ENCODE measurements at regions not wholly inside any gene's neighbourhood (a gene's known extent, or its start where the extent isn't known, plus 50 kb on each side); places are given as distances from the start of the nearest gene placed in this dataset.
A peak's percentile ranks its signal among the peaks of the same experiment; 100 is the strongest.

DNA sequence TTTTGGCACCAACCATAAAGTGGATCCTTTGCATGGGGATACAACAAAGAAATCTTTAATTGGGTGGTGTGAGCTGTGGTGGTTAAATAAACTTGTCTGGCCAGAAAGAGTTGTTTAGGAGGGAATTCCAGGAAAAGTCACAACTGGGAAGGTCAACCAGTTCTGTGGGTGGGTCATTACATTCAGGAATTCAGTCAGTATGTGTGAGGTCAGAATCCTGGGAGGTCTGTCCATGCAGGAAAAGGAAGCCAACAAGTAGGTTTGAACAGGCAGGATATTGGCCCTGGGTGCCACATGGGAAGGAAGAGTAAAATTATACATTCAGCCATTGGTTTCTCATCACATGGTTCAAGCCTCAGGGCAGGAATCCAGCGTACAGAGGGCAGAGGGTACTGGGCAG is 162.3 kb upstream of the ADAMTS5 start:
- Histone ChIP-seq H3K36me3 (ENCODE audit: low read depth) (no peaks in the 10 kb centered on the region), H3K4me2 (ENCODE audit: unreplicated experiment) (no peak overlapping the region), H2AFZ (no peak overlapping the region), H4K20me1 (ENCODE audit: insufficient read depth) (no peaks in the 10 kb centered on the region), H3K4me1 (ENCODE audit: insufficient read depth) (peaks cover 7% of the 10 kb centered on the region; the same call in 1 of the 2 replicates), H3K27me3 (replicated peaks; ENCODE audit: insufficient read depth) (no peaks in the 10 kb centered on the region), H3K9me2 (ENCODE audit: insufficient read depth) (no peaks in the 10 kb centered on the region), H3K9ac (no peak overlapping the region), H3K4me3 (no peak overlapping the region), H3K27ac (no peak overlapping the region), H3K79me2 (ENCODE audit: insufficient read depth) (no peaks in the 10 kb centered on the region), H3F3A (ENCODE audit: insufficient read depth) (no peaks in the 10 kb centered on the region), H3K9me3 (ENCODE audit: low read depth) (no peaks in the 10 kb centered on the region)
- no peak for DNase-seq
- in situ Hi-C loops (cut with MboI) = no loop called here
- TF ChIP-seq EZH2phosphoT487 (IDR thresholded peaks at IDR 0.05; ENCODE audit: insufficient read depth, low read depth) (no peak), EZH2 (IDR thresholded peaks at IDR 0.05; ENCODE audit: insufficient read depth, poor library complexity, severe bottlenecking) (no peak)
- WGBS, 2 experiments (ENCODE audit: low coverage in 1 of 2, low lambda C conversion rate in 2 of 2, missing lambda C conversion rate in 2 of 2) = 74 to 79% methylated on average over 1 of the region's 1 CpG

DNA sequence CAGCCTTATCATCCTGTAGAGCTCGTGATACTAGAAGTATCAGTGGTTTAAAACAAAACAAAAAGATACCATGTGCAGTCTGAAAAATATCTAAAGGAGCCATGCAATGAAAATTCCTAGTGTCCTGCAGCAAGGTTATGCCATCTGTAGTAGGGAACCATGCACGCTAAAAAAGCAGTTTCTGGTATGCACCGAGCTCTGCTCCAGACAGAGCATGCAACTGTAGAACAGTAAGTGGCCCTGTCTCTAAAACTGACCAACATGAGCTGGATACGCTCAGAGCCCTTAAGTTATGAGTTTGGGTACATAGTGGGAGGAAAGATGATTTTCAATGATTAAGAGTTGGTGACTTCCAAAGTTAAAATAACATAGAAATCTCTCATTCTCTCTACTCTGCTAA is 159.3 kb upstream of the ADAMTS5 start:
- Histone ChIP-seq H2AFZ (no peak overlapping the region), H3K27ac (no peak overlapping the region), H3K4me3 (no peak overlapping the region), H3F3A (ENCODE audit: insufficient read depth) (no peaks in the 10 kb centered on the region), H3K4me2 (ENCODE audit: unreplicated experiment) (no peak overlapping the region), H3K9me2 (ENCODE audit: insufficient read depth) (no peaks in the 10 kb centered on the region), H3K36me3 (ENCODE audit: low read depth) (no peaks in the 10 kb centered on the region), H3K9me3 (ENCODE audit: low read depth) (no peaks in the 10 kb centered on the region), H3K79me2 (ENCODE audit: insufficient read depth) (no peaks in the 10 kb centered on the region), H4K20me1 (ENCODE audit: insufficient read depth) (no peaks in the 10 kb centered on the region), H3K9ac (no peak overlapping the region), H3K4me1 (ENCODE audit: insufficient read depth) (no peaks in the 10 kb centered on the region), H3K27me3 (replicated peaks; ENCODE audit: insufficient read depth) (no peaks in the 10 kb centered on the region)
- WGBS, 2 experiments (ENCODE audit: low coverage in 1 of 2, low lambda C conversion rate in 2 of 2, missing lambda C conversion rate in 2 of 2) = 70 to 74% methylated on average over 4 of the region's 4 CpGs
- no peak for DNase-seq
- TF ChIP-seq EZH2phosphoT487 (IDR thresholded peaks at IDR 0.05; ENCODE audit: insufficient read depth, low read depth) (no peak), EZH2 (IDR thresholded peaks at IDR 0.05; ENCODE audit: insufficient read depth, poor library complexity, severe bottlenecking) (no peak)
- in situ Hi-C loops (cut with MboI) = no loop called here

DNA sequence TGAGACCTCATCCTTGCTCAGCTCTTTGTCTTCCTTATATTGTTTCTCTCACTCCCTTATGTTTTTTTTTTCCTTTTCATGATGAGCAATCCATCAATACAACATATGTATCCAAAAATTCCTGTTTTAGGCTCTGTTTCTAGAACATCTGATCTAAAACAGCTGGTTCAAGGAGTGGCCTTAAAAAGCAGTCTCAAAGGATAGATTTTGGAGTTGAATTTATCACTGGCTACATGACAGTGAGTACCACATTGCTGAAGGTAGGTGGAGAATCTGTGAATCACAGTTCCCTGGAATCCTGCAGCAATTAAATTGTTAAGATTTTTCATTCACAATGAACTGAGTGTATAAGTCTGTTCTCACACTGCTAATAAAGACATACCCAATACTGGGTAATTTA is 155.8 kb upstream of the ADAMTS5 start:
- H3K36me3 ChIP-seq (ENCODE audit: low read depth) = no peaks in the 10 kb centered on the region
- no peak overlapping the region for H2AFZ ChIP-seq
- no peaks in the 10 kb centered on the region for H3K9me3 ChIP-seq (ENCODE audit: low read depth)
- no peaks in the 10 kb centered on the region for H3K27me3 ChIP-seq (replicated peaks; ENCODE audit: insufficient read depth)
- in situ Hi-C loops (cut with MboI) = no loop called here
- H4K20me1 ChIP-seq (ENCODE audit: insufficient read depth) = no peaks in the 10 kb centered on the region
- no peak for DNase-seq
- no peaks in the 10 kb centered on the region for H3K79me2 ChIP-seq (ENCODE audit: insufficient read depth)
- H3K9me2 ChIP-seq (ENCODE audit: insufficient read depth) = no peaks in the 10 kb centered on the region; the same call in 1 of the 2 replicates
- H3F3A ChIP-seq (ENCODE audit: insufficient read depth) = no peaks in the 10 kb centered on the region
- no peak overlapping the region for H3K9ac ChIP-seq
- H3K4me1 ChIP-seq (ENCODE audit: insufficient read depth) = no peaks in the 10 kb centered on the region
- TF ChIP-seq EZH2phosphoT487 (IDR thresholded peaks at IDR 0.05; ENCODE audit: insufficient read depth, low read depth) (no peak), EZH2 (IDR thresholded peaks at IDR 0.05; ENCODE audit: insufficient read depth, poor library complexity, severe bottlenecking) (no peak)
- H3K4me2 ChIP-seq (ENCODE audit: unreplicated experiment) = no peak overlapping the region
- no peak overlapping the region for H3K4me3 ChIP-seq
- no peak overlapping the region for H3K27ac ChIP-seq

DNA sequence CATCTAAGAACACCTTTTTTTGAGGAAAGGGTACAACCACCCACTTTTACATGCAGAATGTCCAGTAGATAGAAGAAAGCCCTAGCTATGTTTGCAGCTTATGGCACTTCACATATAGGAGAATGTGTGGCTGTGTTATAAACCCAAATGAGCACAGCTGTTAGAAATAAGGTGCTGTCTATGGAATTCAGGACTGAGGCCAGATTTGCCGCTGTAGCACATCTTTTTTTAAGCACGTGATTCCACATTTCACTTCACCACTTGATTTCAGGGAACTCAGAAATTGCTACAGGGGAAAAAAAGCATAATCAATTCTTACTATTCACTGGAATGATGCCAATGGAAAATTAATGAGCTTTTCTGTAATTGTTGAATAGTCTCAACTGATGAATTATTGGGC is 147.2 kb upstream of the ADAMTS5 start:
- H3K4me1 ChIP-seq (ENCODE audit: insufficient read depth) = peaks cover 11% of the 10 kb centered on the region
- no peak for DNase-seq
- H3K9me2 ChIP-seq (ENCODE audit: insufficient read depth) = peaks cover 5% of the 10 kb centered on the region
- H3F3A ChIP-seq (ENCODE audit: insufficient read depth) = no peaks in the 10 kb centered on the region
- no peaks in the 10 kb centered on the region for H3K27me3 ChIP-seq (replicated peaks; ENCODE audit: insufficient read depth)
- no peaks in the 10 kb centered on the region for H3K36me3 ChIP-seq (ENCODE audit: low read depth)
- no peak overlapping the region for H2AFZ ChIP-seq
- 96 to 99% methylated on average over 2 of the region's 2 CpGs for WGBS, 2 experiments (ENCODE audit: low coverage in 1 of 2, low lambda C conversion rate in 2 of 2, missing lambda C conversion rate in 2 of 2)
- no peak overlapping the region for H3K4me3 ChIP-seq
- H3K79me2 ChIP-seq (ENCODE audit: insufficient read depth) = no peaks in the 10 kb centered on the region
- TF ChIP-seq EZH2phosphoT487 (IDR thresholded peaks at IDR 0.05; ENCODE audit: insufficient read depth, low read depth) (no peak), EZH2 (IDR thresholded peaks at IDR 0.05; ENCODE audit: insufficient read depth, poor library complexity, severe bottlenecking) (no peak)
- no peak overlapping the region for H3K4me2 ChIP-seq (ENCODE audit: unreplicated experiment)
- no peak overlapping the region for H3K9ac ChIP-seq
- no peaks in the 10 kb centered on the region for H4K20me1 ChIP-seq (ENCODE audit: insufficient read depth)
- in situ Hi-C loops (cut with MboI) = no loop called here
- H3K9me3 ChIP-seq (ENCODE audit: low read depth) = no peaks in the 10 kb centered on the region
- no peak overlapping the region for H3K27ac ChIP-seq

DNA sequence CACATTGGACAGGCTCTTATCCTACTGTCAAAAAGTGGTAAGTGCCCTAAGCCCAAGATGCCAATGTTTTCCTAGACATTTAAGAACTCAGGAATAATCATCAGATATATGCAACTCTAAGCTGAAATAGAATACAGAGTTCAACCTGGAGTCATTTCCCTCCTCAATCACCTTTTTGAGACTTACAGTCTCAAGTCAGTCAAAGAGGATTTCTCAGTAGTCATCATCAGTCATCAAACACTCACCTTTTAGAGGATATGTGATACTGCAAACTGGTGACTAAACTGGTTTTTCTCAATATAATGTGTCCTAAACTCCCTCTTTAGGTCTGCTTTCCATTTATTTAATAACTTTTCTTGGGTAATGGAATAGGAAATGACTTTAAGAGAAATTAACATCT is 145.3 kb upstream of the ADAMTS5 start:
- Histone ChIP-seq H3K9ac (no peak overlapping the region), H3K9me2 (ENCODE audit: insufficient read depth) (peaks cover 5% of the 10 kb centered on the region; the same call in 1 of the 2 replicates), H2AFZ (no peak overlapping the region), H3K4me1 (ENCODE audit: insufficient read depth) (peaks cover 11% of the 10 kb centered on the region), H3F3A (ENCODE audit: insufficient read depth) (no peaks in the 10 kb centered on the region), H3K4me2 (ENCODE audit: unreplicated experiment) (no peak overlapping the region), H3K4me3 (no peak overlapping the region), H3K36me3 (ENCODE audit: low read depth) (no peaks in the 10 kb centered on the region), H3K79me2 (ENCODE audit: insufficient read depth) (no peaks in the 10 kb centered on the region), H4K20me1 (ENCODE audit: insufficient read depth) (no peaks in the 10 kb centered on the region), H3K27me3 (replicated peaks; ENCODE audit: insufficient read depth) (no peaks in the 10 kb centered on the region), H3K27ac (no peak overlapping the region), H3K9me3 (ENCODE audit: low read depth) (no peaks in the 10 kb centered on the region)
- TF ChIP-seq EZH2phosphoT487 (IDR thresholded peaks at IDR 0.05; ENCODE audit: insufficient read depth, low read depth) = no peak
- TF ChIP-seq EZH2 (IDR thresholded peaks at IDR 0.05; ENCODE audit: insufficient read depth, poor library complexity, severe bottlenecking) = no peak
- in situ Hi-C loops (cut with MboI) = no loop called here
- peak; percentile 2 for DNase-seq

Data from GM23248 (cell line).